PC-3 (cell line): ENCODE measurements at regions not wholly inside any gene's neighbourhood (a gene's known extent, or its start where the extent isn't known, plus 50 kb on each side); places are given as distances from the start of the nearest gene placed in this dataset.

Experiments used
- ATAC-seq: fragments of 200-7000 bp; cut with Tn5 transposase; 2 replicates; pipeline ENCODE4 v1.9.1; 2020; ENCODE audit warnings: mild to moderate bottlenecking, moderate library complexity
- BruUV-seq: library from RNA; stranded (reverse); fragments of 400-500 nt; replicated peaks from 2 replicates; lab custom pipeline; 2021; lab: Mats Ljungman, UMichigan
- CTCF ChIA-PET: fragments of 300-600 bp; sonication (Branson Sonifier 250); formaldehyde crosslinking; loops from one replicate; lab custom pipeline; 2022; ENCODE audit warnings: antibody characterized with exemption; lab: Charles Lee
- POLR2A ChIA-PET: fragments of 300-600 bp; sonication (Branson Sonifier 250); formaldehyde crosslinking; loops from one replicate; lab custom pipeline; 2022; ENCODE audit warnings: antibody characterized with exemption; ENCODE audit not compliant: unreplicated experiment; lab: Charles Lee
- DNase-seq: peaks from one replicate; pipeline ENCODE4 v3.0.0-alpha.2; 2015
- H2AFZ ChIP-seq: fragments of 300-600 bp; sonication (generic); 2 replicates; pipeline ENCODE4 v1.6.0; 2016; ENCODE audit warnings: antibody characterized with exemption, low read length
- H3F3A ChIP-seq: fragments of 300-600 bp; sonication (generic); one replicate; pipeline ENCODE4 v1.6.0; 2017; ENCODE audit warnings: antibody characterized with exemption, low read length, control low read depth, mild to moderate bottlenecking; ENCODE audit not compliant: unreplicated experiment
- H3K27ac ChIP-seq: fragments of 300-600 bp; sonication (generic); 2 replicates; pipeline ENCODE4 v1.5.1; 2016; ENCODE audit warnings: mild to moderate bottlenecking, low read length
- H3K27me3 ChIP-seq: fragments of 300-600 bp; sonication (generic); 2 replicates; pipeline ENCODE4 v1.6.1; 2016; ENCODE audit warnings: low read length, mixed read lengths
- H3K36me3 ChIP-seq: fragments of 300-600 bp; sonication (generic); 2 replicates; pipeline ENCODE4 v1.6.1; 2016; ENCODE audit warnings: low read depth, mixed run types, low read length, mixed read lengths
- H3K4me1 ChIP-seq: fragments of 300-600 bp; sonication (generic); 2 replicates; pipeline ENCODE4 v1.5.1; 2016; ENCODE audit warnings: low read length; ENCODE audit not compliant: insufficient read depth
- H3K4me2 ChIP-seq: fragments of 300-600 bp; sonication (generic); 2 replicates; pipeline ENCODE4 v1.6.0; 2016; ENCODE audit warnings: low read length
- H3K4me3 ChIP-seq: fragments of 300-600 bp; sonication (generic); 2 replicates; pipeline ENCODE4 v1.5.1; 2016; ENCODE audit warnings: mild to moderate bottlenecking, low read length, mixed read lengths
- H3K79me2 ChIP-seq: fragments of 300-600 bp; sonication (generic); 2 replicates; pipeline ENCODE4 v1.6.1; 2017; ENCODE audit warnings: low read length, mixed read lengths
- H3K9ac ChIP-seq: fragments of 300-600 bp; sonication (generic); 2 replicates; pipeline ENCODE4 v1.6.0; 2016; ENCODE audit warnings: mild to moderate bottlenecking, low read length
- H3K9me2 ChIP-seq: fragments of 300-600 bp; sonication (generic); replicated peaks from 2 replicates; pipeline ENCODE4 v1.6.1; 2016; ENCODE audit warnings: mixed run types, low read length, mixed read lengths
- H3K9me3 ChIP-seq: fragments of 300-600 bp; sonication (generic); 2 replicates; pipeline ENCODE4 v1.6.1; 2016; ENCODE audit warnings: low read length, mixed read lengths
- H4K20me1 ChIP-seq: fragments of 300-600 bp; sonication (generic); 2 replicates; pipeline ENCODE4 v1.6.1; 2016; ENCODE audit warnings: low read length, mixed read lengths
- CTCF ChIP-seq: fragments of 300-600 bp; sonication (generic); conservative IDR thresholded peaks from 2 replicates; pipeline ENCODE4 v1.5.1; 2017; ENCODE audit warnings: antibody characterized with exemption, low read depth, mild to moderate bottlenecking, low read length
- EZH2 ChIP-seq: fragments of 300-600 bp; sonication (generic); IDR thresholded peaks from one replicate; pipeline ENCODE4 v1.6.1; 2017; ENCODE audit warnings: antibody characterized with exemption, mild to moderate bottlenecking, low read length; ENCODE audit not compliant: unreplicated experiment
- EZH2phosphoT487 ChIP-seq: fragments of 300-600 bp; sonication (generic); IDR thresholded peaks from 2 replicates; pipeline ENCODE4 v1.6.1; 2018; ENCODE audit warnings: mild to moderate bottlenecking, antibody characterized with exemption, low read length, borderline replicate concordance
- intact Hi-C: fragments of 100-400 bp; cut with micrococcal nuclease; formaldehyde crosslinking; loops from 2 replicates; pipeline ENCODE4 v1.9.0; 2023

- Histone ChIP-seq H3K79me2 (no peaks in the 10 kb centered on the region), H3K4me2 (no peak overlapping the region), H3K9me3 (no peaks in the 10 kb centered on the region), H4K20me1 (no peaks in the 10 kb centered on the region), H3K36me3 (no peaks in the 10 kb centered on the region), H3K9me2 (no peaks in the 10 kb centered on the region), H3K9ac (no peak overlapping the region), H3K27ac (no peak overlapping the region), H3K4me1 (no peaks in the 10 kb centered on the region), H3K4me3 (no peak overlapping the region), H3F3A (no peaks in the 10 kb centered on the region), H2AFZ (no peak overlapping the region), H3K27me3 (no peaks in the 10 kb centered on the region)
- TF ChIP-seq CTCF: no peak
- no peak for TF ChIP-seq EZH2
- no peak for TF ChIP-seq EZH2phosphoT487
- BruUV-seq: no TSS peak
- ATAC-seq (no peak), DNase-seq (no peak)
- POLR2A ChIA-PET: no interaction called here
- CTCF ChIA-PET: no interaction called here
- intact Hi-C loops: no loop called here
Observed at GRCh38 chr1:194208674-194209073, 1022.3 kb upstream of the B3GALT2 start.

GRCh38 chr1:194196562-194196961 lies 1010.1 kb upstream of the B3GALT2 start:
- Histone ChIP-seq H3K9me3 (no peaks in the 10 kb centered on the region), H4K20me1 (no peaks in the 10 kb centered on the region), H3K27ac (no peak overlapping the region), H3K9me2 (no peaks in the 10 kb centered on the region), H3F3A (no peaks in the 10 kb centered on the region), H3K4me2 (no peak overlapping the region), H3K27me3 (no peaks in the 10 kb centered on the region), H3K9ac (no peak overlapping the region), H3K79me2 (no peaks in the 10 kb centered on the region), H3K36me3 (no peaks in the 10 kb centered on the region), H3K4me3 (no peak overlapping the region), H3K4me1 (no peaks in the 10 kb centered on the region), H2AFZ (no peak overlapping the region)
- intact Hi-C loops: no loop called here
- TF ChIP-seq CTCF (no peak), EZH2 (no peak), EZH2phosphoT487 (no peak)
- ATAC-seq (no peak), DNase-seq (no peak)
- no TSS peak for BruUV-seq
- ChIA-PET POLR2A (no interaction called here), CTCF (no interaction called here)

- Histone ChIP-seq H4K20me1 (no peaks in the 10 kb centered on the region), H3F3A (no peaks in the 10 kb centered on the region), H3K27ac (peak overlapping the region; percentile 23; the same call in 1 of the 2 replicates), H3K4me2 (no peak overlapping the region), H3K9me3 (no peaks in the 10 kb centered on the region), H3K27me3 (no peaks in the 10 kb centered on the region), H3K9me2 (no peaks in the 10 kb centered on the region), H3K4me1 (no peaks in the 10 kb centered on the region), H3K4me3 (no peak overlapping the region), H3K79me2 (no peaks in the 10 kb centered on the region), H3K36me3 (no peaks in the 10 kb centered on the region), H2AFZ (no peak overlapping the region), H3K9ac (no peak overlapping the region)
- ChIA-PET CTCF (no interaction called here), POLR2A (no interaction called here)
- ATAC-seq (peak; percentile 63), DNase-seq (peak; percentile 7)
- TF ChIP-seq EZH2: no peak
- TF ChIP-seq CTCF: no peak
- TF ChIP-seq EZH2phosphoT487: no peak
- BruUV-seq: no TSS peak
- intact Hi-C loops: no loop called here
Observed at GRCh38 chr1:194194724-194195123, 1008.3 kb upstream of the B3GALT2 start.
